Lung (tissue), 11 donors: ENCODE measurements at regions not wholly inside any gene's neighbourhood (a gene's known extent, or its start where the extent isn't known, plus 50 kb on each side); places are given as distances from the start of the nearest gene placed in this dataset.
"Not testable (repeated sequence)": the region's sequence is repeated elsewhere in the genome, so short reads cannot be mapped to it uniquely, and the experiment has no call there.

Experiments
- ATAC-seq: fragments of 200-7000 bp; cut with Tn5 transposase; one replicate; pipeline ENCODE4 v1.9.1; 2020; ENCODE audit warnings: moderate number of reproducible peaks; ENCODE audit not compliant: insufficient read depth, low FRiP score
- DNase-seq, 3 donors: peaks; one replicate each; pipeline ENCODE4 v3.0.0-alpha.2; 2013 to 2017
- H3K27ac ChIP-seq, 2 donors: one replicate each; pipeline ENCODE4 v1.5.1; 2013; ENCODE audit warnings: mild to moderate bottlenecking in 2 of 2, moderate library complexity in 2 of 2, control low read depth in 1 of 2, inconsistent platforms in 1 of 2, low read depth in 1 of 2, low read length in 1 of 2
- H3K27me3 ChIP-seq, 3 donors: one replicate each; pipeline ENCODE4 v1.5.1; 2013; ENCODE audit warnings: low read length in 2 of 3; ENCODE audit not compliant: control insufficient read depth in 3 of 3, insufficient read depth in 3 of 3
- H3K36me3 ChIP-seq, 4 donors: one replicate each; pipeline ENCODE4 v1.5.1; 2013; ENCODE audit warnings: low read length in 4 of 4, mild to moderate bottlenecking in 1 of 4, moderate library complexity in 1 of 4; ENCODE audit not compliant: control insufficient read depth in 4 of 4, insufficient read depth in 4 of 4
- H3K4me1 ChIP-seq, 5 donors: one replicate each; pipeline ENCODE4 v1.5.1; 2013; ENCODE audit warnings: low read length in 5 of 5, mild to moderate bottlenecking in 2 of 5, moderate library complexity in 1 of 5; ENCODE audit not compliant: control insufficient read depth in 5 of 5, insufficient read depth in 5 of 5
- H3K4me3 ChIP-seq: one replicate; pipeline ENCODE4 v1.5.1; 2013; ENCODE audit warnings: mild to moderate bottlenecking, control low read depth, moderate library complexity
- H3K9ac ChIP-seq, 2 donors: one replicate each; pipeline ENCODE4 v1.5.1; 2013; ENCODE audit warnings: low read length in 2 of 2, control low read depth in 1 of 2; ENCODE audit not compliant: insufficient read depth in 1 of 2
- H3K9me3 ChIP-seq, 4 donors: one replicate each; pipeline ENCODE4 v1.5.1; 2013; ENCODE audit warnings: low read length in 3 of 4, mild to moderate bottlenecking in 1 of 4, moderate library complexity in 1 of 4; ENCODE audit not compliant: control insufficient read depth in 4 of 4, insufficient read depth in 3 of 4
- CTCF ChIP-seq: IDR thresholded peaks from 2 replicates; pipeline ENCODE4 v1.5.1; 2012; ENCODE audit warnings: mild to moderate bottlenecking; ENCODE audit errors: control extremely low read depth, extremely low read depth
- WGBS, 2 donors: extraction: QIAGEN DNeasy Blood & Tissue Kit; methylation state at CpG; one replicate each; pipeline ENCODE4 v1.1.7; 2013; 5-methylcytosine and 5-hydroxymethylcytosine counted together
- donor health status: control.
- donor health status: control.
- donor health status: Bipolar disorder and iron deficiency.
- donor health status: healthy.
- donor health status: DM: yes; HTN: yes; CAD: no.

GRCh38 chr5:21573416-21574314 is 1279.5 kb downstream of the CDH12 start:
- DNase-seq (no peak), ATAC-seq (no peak)
- H3K36me3 ChIP-seq = peaks cover 0 to 1% (median 0%) of the 10 kb centered on the region in 4 donors
- no peak overlapping the region for H3K4me3 ChIP-seq
- no peaks in the 10 kb centered on the region for H3K9me3 ChIP-seq
- no peaks in the 10 kb centered on the region for H3K4me1 ChIP-seq
- no peaks in the 10 kb centered on the region for H3K27me3 ChIP-seq
- TF ChIP-seq CTCF = no peak
- no peak overlapping the region for H3K9ac ChIP-seq
- WGBS, 2 donors = 60 to 74% methylated on average over 1 of the region's 1 CpG
- no peak overlapping the region for H3K27ac ChIP-seq

GRCh38 chr5:21571196-21571595 is 1281.9 kb downstream of the CDH12 start:
- H3K4me1 ChIP-seq, H3K36me3 ChIP-seq, H3K4me3 ChIP-seq, H3K27ac ChIP-seq, H3K9ac ChIP-seq, H3K9me3 ChIP-seq, ATAC-seq, H3K27me3 ChIP-seq, DNase-seq: not testable (repeated sequence)
- WGBS, 2 donors = 77 to 79% methylated on average over 1 of the region's 1 CpG

GRCh38 chr5:21559109-21559508 is 1294.0 kb downstream of the CDH12 start:
- H3K4me3 ChIP-seq, H3K27me3 ChIP-seq, H3K4me1 ChIP-seq, H3K9me3 ChIP-seq, H3K36me3 ChIP-seq, H3K27ac ChIP-seq, H3K9ac ChIP-seq, DNase-seq, ATAC-seq: not testable (repeated sequence)
- WGBS, 2 donors = 87% methylated on average over 2 of the region's 2 CpGs

- H3K27me3 ChIP-seq, H3K4me1 ChIP-seq, H3K9ac ChIP-seq, H3K4me3 ChIP-seq, DNase-seq, H3K9me3 ChIP-seq, H3K27ac ChIP-seq, H3K36me3 ChIP-seq, ATAC-seq: not testable (repeated sequence)
- 94 to 95% methylated on average over 2 of the region's 3 CpGs for WGBS, 2 donors
Measured at GRCh38 chr5:21552263-21552662, 1300.9 kb downstream of the CDH12 start.

- not testable (repeated sequence) for H3K27ac ChIP-seq, H3K36me3 ChIP-seq, H3K4me3 ChIP-seq, H3K9ac ChIP-seq, H3K27me3 ChIP-seq, ATAC-seq, H3K9me3 ChIP-seq, DNase-seq, H3K4me1 ChIP-seq
- 96 to 97% methylated on average over 3 of the region's 3 CpGs for whole genome bisulfite sequencing, 2 donors
Measured at GRCh38 chr5:21550916-21551315, 1302.2 kb downstream of the CDH12 start.

- not testable (repeated sequence) for H3K27me3 ChIP-seq, ATAC-seq, H3K4me1 ChIP-seq, H3K9ac ChIP-seq, H3K27ac ChIP-seq, DNase-seq, H3K9me3 ChIP-seq, H3K4me3 ChIP-seq, H3K36me3 ChIP-seq
- 92 to 93% methylated on average over 2 of the region's 2 CpGs for WGBS, 2 donors
Measured at GRCh38 chr5:21547656-21548055, 1305.5 kb downstream of the CDH12 start.

- not testable (repeated sequence) for H3K27ac ChIP-seq, H3K36me3 ChIP-seq, H3K9me3 ChIP-seq, H3K4me3 ChIP-seq, H3K27me3 ChIP-seq, H3K9ac ChIP-seq, H3K4me1 ChIP-seq, DNase-seq, ATAC-seq
Measured at GRCh38 chr5:21535114-21535513, 1318.0 kb downstream of the CDH12 start.
